ENCODE measurements at regions not wholly inside any gene's neighbourhood (a gene's known extent, or its start where the extent isn't known, plus 50 kb on each side); places are given as distances from the start of the nearest gene placed in this dataset.
"Not testable (repeated sequence)": the region's sequence is repeated elsewhere in the genome, so short reads cannot be mapped to it uniquely, and the experiment has no call there.

- DNase-seq: not testable (repeated sequence)
These were observed 111.6 kb downstream of the CRLF3 start for GRCh38 chr17:30712859-30713258.

DNA sequence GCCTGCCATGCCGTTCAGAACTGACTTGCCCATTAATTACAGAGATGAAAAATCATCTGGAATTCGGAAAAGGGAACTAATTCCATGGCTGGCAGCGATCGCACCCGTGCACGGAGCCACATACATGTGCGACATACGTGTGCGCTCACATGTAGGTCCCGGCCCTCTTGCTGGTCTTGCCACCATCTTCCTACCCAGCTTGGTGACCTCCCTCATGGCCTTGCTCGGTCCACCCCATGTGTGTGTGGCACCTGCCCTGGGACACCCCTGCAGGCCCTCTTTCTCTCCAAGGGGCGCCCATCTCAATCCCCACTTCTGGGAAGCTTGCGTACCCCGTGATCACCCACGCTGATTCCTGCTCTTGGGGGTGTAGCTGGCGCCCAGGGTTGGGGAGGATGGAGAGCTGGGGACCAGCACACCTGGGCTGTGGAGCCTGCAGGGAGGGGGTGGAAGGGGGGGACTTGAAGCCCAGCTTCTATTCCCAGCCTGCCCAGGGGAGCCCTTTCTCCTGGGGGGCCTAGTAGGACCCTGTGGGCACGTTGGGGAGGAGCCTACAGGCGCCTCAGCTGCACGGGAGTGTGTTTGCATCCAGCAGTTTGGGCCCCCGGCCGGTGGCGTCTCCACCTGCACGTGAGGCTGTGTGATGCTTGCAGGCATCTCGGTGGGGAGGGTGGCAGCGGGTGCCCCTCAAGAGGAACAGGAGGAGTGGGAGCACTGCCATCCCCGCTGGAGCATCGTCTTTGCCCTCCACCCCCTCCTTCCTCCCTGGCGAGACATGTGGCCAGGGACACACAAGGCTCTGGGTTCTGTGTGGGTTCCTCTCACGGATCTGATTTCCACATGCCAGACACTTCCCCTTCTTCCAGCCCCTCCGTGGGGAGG is 112.6 kb downstream of the CRLF3 start:
- DNase-seq: not testable (repeated sequence)

DNA sequence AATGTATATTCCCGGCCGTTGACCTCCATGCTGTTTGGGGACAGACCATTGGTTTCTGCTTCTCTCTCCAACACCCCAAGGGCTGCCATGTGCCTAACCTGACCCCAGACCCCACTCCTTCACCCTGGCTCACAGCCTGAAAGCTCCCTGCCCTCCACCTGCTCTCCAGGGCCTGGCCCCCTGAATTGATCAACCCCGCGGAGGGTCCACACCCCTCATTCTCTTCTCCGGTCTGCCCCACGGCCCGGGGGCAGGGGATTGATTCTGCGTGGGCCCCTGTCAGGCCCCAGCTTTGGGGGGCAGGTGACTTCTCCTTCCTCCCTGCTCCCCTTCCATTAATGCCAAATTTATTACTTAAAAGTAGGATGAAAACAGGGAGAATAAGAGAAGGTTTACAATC is 113.3 kb downstream of the CRLF3 start:
- not testable (repeated sequence) for DNase-seq

GRCh38 chr17:30710276-30711088 is 114.0 kb downstream of the CRLF3 start:
- not testable (repeated sequence) for DNase-seq

GRCh38 chr17:30709561-30710275 is 114.8 kb downstream of the CRLF3 start:
- DNase-seq: not testable (repeated sequence)

DNA sequence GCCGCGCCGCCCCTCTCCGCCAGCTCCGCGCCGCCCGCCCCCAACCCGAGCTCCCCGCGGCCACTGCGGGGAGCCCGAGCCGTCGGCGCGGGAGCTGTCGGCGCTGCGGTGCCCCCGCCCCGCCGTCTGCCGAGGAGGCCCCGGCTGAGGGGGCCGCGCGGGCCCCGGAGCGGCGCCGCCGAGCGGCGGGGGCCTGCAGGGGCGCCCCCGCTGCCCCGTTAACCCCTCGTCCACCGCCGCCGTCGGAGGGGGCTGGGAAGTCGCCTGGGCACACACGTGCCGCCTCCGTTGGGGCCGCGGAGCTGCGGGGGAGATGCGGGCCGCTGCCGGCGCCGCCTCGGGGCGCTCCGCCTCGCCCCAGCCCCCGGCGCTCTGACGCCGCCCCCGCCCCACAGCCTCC is 115.4 kb downstream of the CRLF3 start:
- not testable (repeated sequence) for DNase-seq

DNA sequence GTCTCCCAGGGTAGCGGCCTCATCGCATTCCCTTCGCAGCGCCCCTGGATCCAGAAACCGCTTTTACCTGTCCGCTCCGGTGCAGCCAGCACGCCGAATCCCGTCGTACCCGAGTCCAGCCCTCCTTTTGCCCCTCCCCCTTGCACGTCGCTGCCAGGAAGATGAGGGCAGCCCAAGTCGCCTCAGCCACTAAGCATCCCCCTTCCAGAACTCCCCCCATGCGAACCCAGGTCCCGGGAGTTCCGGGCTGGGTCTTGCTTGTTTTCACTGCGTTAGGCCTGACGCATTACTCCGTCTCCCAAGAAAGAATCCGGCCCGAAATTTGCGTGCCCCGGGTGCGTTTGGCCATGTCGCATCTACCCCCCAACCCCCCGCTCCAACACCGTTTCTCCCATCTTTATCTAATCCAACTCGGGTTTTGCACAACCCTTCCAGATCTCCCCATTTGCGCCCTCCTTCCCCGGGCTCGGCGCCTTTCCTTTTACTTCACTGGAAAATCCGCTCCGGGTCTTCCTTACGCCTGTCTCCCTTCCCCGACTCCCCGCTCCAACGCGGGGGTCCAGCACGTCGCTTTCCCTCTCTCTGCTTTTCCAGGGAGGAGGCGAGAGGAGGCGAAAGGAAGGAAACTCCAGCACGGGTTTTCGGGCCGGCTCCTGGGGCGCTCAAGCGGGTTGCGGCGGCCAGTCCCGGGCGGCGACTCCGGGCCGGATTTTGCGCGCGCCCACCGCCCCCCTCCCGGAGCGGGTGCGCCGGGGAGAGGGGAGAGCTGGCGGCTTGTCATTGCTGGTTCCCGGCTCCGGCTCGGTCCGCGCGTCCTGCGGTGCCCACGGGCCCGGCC is 116.0 kb downstream of the CRLF3 start:
- peak; percentile 84 for DNase-seq

- peak; percentile 54 for DNase-seq
These were observed 116.7 kb downstream of the CRLF3 start for GRCh38 chr17:30707724-30708240.

DNA sequence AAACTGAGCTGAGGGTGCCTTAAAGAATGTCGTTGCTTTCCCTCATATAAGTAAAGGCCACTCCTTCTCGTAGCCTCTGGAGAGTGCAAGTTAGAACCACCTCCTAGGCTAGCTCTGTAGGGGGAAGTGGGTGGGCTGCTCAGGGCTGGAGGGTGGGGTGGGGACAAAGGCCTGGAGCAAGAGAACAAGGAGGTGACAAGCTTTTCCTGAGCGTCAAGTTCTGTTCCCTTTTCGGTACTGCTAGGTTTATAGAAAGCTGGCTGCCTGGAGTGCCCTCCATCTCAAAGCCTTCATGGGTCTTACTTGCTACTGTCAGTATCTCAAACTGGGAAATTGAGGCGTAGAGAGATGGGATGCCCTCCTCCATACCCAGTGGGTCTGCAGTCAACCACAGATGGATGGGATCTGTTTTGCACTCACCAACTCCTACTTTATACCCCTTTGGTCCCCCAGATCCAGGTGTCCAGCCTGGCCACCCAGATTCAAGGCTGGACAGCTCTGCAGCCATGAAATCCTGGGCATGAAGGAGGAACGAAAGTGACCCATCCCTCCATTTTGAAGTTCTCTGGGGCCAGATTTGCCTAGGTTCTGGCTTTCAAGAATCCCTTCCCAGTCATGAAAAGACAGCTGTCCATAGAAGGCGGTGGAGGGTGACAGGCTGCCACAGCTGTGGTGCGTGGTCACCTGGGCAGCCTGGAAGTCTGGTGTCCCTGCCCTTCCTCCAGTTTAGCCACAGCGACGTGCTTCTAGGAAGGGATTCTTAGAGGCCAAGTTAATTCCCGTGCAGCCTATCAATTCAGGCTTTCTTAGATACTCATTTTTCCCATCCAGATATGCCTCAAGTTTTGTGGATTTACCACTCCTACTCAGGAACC is 117.8 kb downstream of the CRLF3 start:
- DNase-seq: not testable (repeated sequence)

DNA sequence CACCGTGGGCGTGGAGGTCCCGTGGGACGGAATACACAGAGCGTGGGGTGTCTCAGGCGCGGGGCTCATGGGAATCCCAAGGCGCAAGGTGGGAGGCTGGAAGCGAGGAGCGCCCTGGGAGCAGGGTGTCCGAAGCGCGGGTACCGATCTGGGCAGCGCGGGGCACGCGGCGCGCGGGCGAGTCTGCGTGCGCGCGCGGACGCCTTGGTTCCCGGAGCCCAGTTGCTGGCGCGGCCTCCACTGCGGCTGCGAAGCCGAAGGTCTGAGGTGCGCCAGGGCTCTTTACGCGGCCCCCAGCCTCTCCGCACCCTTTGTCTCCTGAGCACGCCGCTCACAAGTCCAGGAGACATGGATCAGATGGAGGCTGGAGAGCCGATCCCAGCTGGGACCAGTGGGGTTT is 118.5 kb downstream of the CRLF3 start:
- DNase-seq: not testable (repeated sequence)

- no peak for DNase-seq
These were observed 122.9 kb downstream of the CRLF3 start for GRCh38 chr17:30701498-30701989.

DNA sequence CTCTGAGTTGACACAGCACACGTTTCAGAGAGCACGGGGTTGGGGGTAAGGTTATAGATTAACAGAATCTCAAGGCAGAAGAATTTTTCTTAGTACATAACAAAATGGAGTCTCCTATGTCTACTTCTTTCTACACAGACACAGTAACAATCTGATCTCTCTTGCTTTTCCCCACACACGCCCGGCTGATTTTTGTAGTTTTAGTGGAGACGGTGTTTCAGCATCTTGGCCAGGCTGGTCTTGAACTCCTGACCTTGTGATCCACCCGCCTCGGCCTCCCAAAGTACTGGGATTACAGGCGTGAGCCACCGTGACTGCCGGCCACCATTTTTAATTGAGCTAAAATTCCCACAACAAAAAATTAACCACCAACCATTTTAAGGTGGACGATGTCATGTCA is 123.7 kb downstream of the CRLF3 start:
- not testable (repeated sequence) for DNase-seq

DNA sequence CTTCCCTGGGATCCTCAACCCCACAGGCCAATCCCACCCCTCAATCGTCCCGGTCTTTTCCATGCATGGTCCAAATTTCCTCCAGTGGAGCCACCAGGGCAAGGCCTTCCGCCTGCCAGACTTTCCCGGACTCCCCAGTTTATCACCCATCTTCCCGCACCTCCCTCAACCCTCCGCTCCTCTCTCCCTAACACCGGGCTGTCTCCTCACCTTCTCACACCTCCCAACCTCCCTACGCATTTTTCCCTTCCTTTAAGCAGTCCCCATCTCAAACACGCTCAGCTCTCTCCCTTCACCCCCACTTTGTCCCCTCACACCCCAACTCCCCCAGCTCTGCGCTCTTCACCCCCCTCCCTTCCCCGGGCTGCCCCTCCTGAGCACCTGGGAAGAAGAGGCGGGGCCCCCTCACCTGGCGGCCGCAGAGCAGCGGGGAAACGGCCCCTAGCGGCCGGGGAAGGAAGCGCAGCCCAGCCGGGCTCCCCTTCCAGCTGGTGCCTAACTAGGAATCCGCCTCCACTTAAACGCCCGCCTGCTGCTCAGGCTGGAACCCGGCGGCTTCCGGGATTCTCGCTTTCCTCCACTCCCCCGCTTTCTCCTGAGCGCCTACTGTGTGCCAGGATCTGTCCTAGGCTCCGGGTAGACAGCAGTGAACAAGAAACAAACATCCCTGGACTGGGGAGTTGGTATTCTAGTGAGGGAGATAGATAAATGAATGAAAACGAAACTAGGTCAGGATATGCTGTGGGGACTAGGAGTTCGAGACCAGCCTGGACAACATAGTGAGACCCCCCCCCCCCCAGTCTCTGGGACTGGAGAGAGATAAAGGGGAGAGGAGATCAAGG is 126.7 kb downstream of the CRLF3 start:
- peak; percentile 53 for DNase-seq

GRCh38 chr17:30696234-30696633 is 128.3 kb downstream of the CRLF3 start:
- no peak for DNase-seq

DNA sequence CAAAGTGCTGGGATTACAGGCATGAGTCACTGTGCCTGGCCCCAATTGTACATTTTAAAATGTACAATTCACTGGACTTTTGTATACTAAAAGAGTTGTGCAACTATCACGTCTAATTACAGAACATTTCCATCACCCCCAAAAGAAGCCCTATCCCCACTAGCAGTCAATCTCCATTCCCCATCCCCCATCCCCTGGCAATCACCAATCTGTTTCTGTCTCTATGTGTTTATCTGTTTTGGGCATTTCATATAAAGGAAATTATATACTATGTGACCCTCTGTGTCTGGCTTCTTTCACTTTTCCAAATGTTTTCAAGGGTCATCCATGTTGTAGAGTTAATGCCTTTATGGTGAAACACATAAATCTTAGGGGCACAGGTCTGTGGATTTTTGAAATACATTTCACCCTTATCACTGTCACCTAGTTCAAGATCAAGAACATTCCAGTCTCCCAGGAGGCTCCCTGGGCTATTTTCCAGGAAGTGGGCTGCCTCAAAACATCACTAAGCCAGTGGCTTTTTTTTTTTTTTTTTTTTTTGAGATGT is 129.2 kb downstream of the CRLF3 start:
- not testable (repeated sequence) for DNase-seq

DNA sequence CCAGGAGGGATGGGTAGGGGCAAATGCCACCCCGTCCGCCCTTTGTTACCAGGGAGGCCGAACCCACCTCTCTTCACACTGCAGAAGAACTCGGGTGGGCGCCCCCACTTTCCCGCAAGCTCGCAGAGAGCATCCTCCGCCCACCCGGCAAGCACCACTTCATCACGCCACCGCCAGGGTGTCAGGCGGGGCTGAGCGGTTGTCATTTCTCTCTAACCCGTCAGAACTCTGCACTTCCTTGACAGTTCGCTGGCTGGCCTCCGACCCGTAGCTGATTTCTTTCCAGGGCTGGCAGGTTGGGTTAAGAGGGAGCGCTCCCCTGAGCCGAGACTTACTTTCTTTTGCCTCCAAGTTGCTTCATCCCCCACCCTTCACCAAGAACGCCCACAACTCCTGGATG is 130.7 kb downstream of the CRLF3 start:
- peak; percentile 52 for DNase-seq

GRCh38 chr17:30689266-30690000 is 135.1 kb downstream of the CRLF3 start:
- DNase-seq: not testable (repeated sequence)
